ENCODE measurements at regions not wholly inside any gene's neighbourhood (a gene's known extent, or its start where the extent isn't known, plus 50 kb on each side); places are given as distances from the start of the nearest gene placed in this dataset.
A peak's percentile ranks its signal among the peaks of the same experiment; 100 is the strongest.

- intact Hi-C loops (cut with DNase I; ENCODE audit: low total_unique reads) = no loop called here
- DNase-seq = no peak
- Histone ChIP-seq H3K36me3 (no peaks in the 10 kb centered on the region), H3K4me1 (no peaks in the 10 kb centered on the region), H3K27ac (no peak overlapping the region), H3K4me3 (no peak overlapping the region), H3K9me3 (no peaks in the 10 kb centered on the region), H3K27me3 (no peaks in the 10 kb centered on the region)
- TF ChIP-seq POLR2AphosphoS5 (IDR thresholded peaks at IDR 0.05) (no peak), POLR2A (IDR thresholded peaks at IDR 0.05) (no peak), CTCF (IDR thresholded peaks at IDR 0.05) (no peak), EP300 (IDR thresholded peaks at IDR 0.05) (no peak)
Measured at GRCh38 chr3:124213641-124214040, 221.7 kb upstream of the ROPN1 start.

GRCh38 chr3:124217542-124217941 is 225.6 kb upstream of the ROPN1 start:
- Histone ChIP-seq H3K27me3 (no peaks in the 10 kb centered on the region), H3K9me3 (no peaks in the 10 kb centered on the region), H3K36me3 (no peaks in the 10 kb centered on the region), H3K27ac (no peak overlapping the region), H3K4me3 (no peak overlapping the region), H3K4me1 (no peaks in the 10 kb centered on the region)
- TF ChIP-seq CTCF (IDR thresholded peaks at IDR 0.05) (no peak), POLR2AphosphoS5 (IDR thresholded peaks at IDR 0.05) (no peak), POLR2A (IDR thresholded peaks at IDR 0.05) (no peak), EP300 (IDR thresholded peaks at IDR 0.05) (no peak)
- DNase-seq = peak; percentile 53 to 91
- intact Hi-C loops (cut with DNase I; ENCODE audit: low total_unique reads) = no loop called here
- 5 to 14% (median 9%) methylated on average over 3 of the region's 3 CpGs for WGBS, 5 donors

- DNase-seq = no peak
- intact Hi-C loops (cut with DNase I; ENCODE audit: low total_unique reads) = no loop called here
- TF ChIP-seq POLR2AphosphoS5 (IDR thresholded peaks at IDR 0.05) = no peak
- no peak for TF ChIP-seq EP300 (IDR thresholded peaks at IDR 0.05)
- TF ChIP-seq CTCF (IDR thresholded peaks at IDR 0.05) = no peak
- no peak for TF ChIP-seq POLR2A (IDR thresholded peaks at IDR 0.05)
- 34 to 56% (median 44%) methylated on average over 2 of the region's 2 CpGs for WGBS, 5 donors
- H3K4me3 ChIP-seq = no peak overlapping the region
- no peaks in the 10 kb centered on the region for H3K4me1 ChIP-seq
- H3K27me3 ChIP-seq = no peaks in the 10 kb centered on the region
- H3K27ac ChIP-seq = no peak overlapping the region
- H3K36me3 ChIP-seq = no peaks in the 10 kb centered on the region
- no peaks in the 10 kb centered on the region for H3K9me3 ChIP-seq
Measured at GRCh38 chr3:124221422-124221821, 229.5 kb upstream of the ROPN1 start.

GRCh38 chr3:124223853-124224252 is 231.9 kb upstream of the ROPN1 start:
- Histone ChIP-seq H3K27me3 (no peaks in the 10 kb centered on the region), H3K36me3 (no peaks in the 10 kb centered on the region), H3K4me1 (no peaks in the 10 kb centered on the region), H3K4me3 (no peak overlapping the region), H3K27ac (no peak overlapping the region), H3K9me3 (no peaks in the 10 kb centered on the region)
- 50 to 63% (median 56%) methylated on average over 3 of the region's 3 CpGs for WGBS, 5 donors
- intact Hi-C loops (cut with DNase I; ENCODE audit: low total_unique reads) = no loop called here
- no peak for DNase-seq
- TF ChIP-seq POLR2AphosphoS5 (IDR thresholded peaks at IDR 0.05) (no peak), POLR2A (IDR thresholded peaks at IDR 0.05) (no peak), EP300 (IDR thresholded peaks at IDR 0.05) (no peak), CTCF (IDR thresholded peaks at IDR 0.05) (no peak)

Measured in stomach (tissue), 8 donors.